Sigmoid colon (tissue), 6 donors: ENCODE measurements at regions not wholly inside any gene's neighbourhood (a gene's known extent, or its start where the extent isn't known, plus 50 kb on each side); places are given as distances from the start of the nearest gene placed in this dataset.

Source experiments
- DNase-seq: peaks from one replicate; pipeline ENCODE4 v3.0.0-alpha.2; 2019
- H3K27ac ChIP-seq, 4 donors: fragments of 200-600 bp; sonication (generic); one replicate each; pipeline ENCODE4 v1.5.1; 2016 to 2019; ENCODE audit warnings: mild to moderate bottlenecking in 1 of 4
- H3K27me3 ChIP-seq, 3 donors: fragments of 200-600 bp; sonication (generic); one replicate each; pipeline ENCODE4 v1.5.1; 2019; ENCODE audit warnings: mild to moderate bottlenecking in 1 of 3
- H3K36me3 ChIP-seq, 4 donors: fragments of 200-600 bp; sonication (generic); one replicate each; pipeline ENCODE4 v1.5.1; 2016 to 2019
- H3K4me1 ChIP-seq, 4 donors: fragments of 200-600 bp; sonication (generic); one replicate each; pipeline ENCODE4 v1.5.1; 2017 to 2019
- H3K4me3 ChIP-seq, 4 donors: fragments of 200-600 bp; sonication (generic); one replicate each; pipeline ENCODE4 v1.5.1; 2017 to 2019; ENCODE audit warnings: mild to moderate bottlenecking in 2 of 4, moderate library complexity in 1 of 4
- H3K9me3 ChIP-seq, 4 donors: fragments of 200-600 bp in 3 of 4; sonication (generic) in 3 of 4; one replicate each; pipeline versions ENCODE4 v1.5.1 to v1.6.1; 2013 to 2019
- CTCF ChIP-seq, 4 experiments: fragments of 450-650 bp in 3 of 4; fragments of 200-600 bp in 1 of 4; IDR thresholded peaks; one replicate each; pipeline ENCODE4 v1.5.1; 2016 to 2019; ENCODE audit warnings: antibody characterized with exemption in 4 of 4, mild to moderate bottlenecking in 3 of 4, moderate library complexity in 2 of 4
- EP300 ChIP-seq, 4 donors: sonication (generic); formaldehyde crosslinking; IDR thresholded peaks; one replicate each; pipeline ENCODE4 v1.6.1; 2017; ENCODE audit warnings: antibody characterized with exemption in 4 of 4
- POLR2A ChIP-seq, 2 donors: fragments of 450-650 bp; IDR thresholded peaks; one replicate each; pipeline ENCODE4 v1.6.1; 2016; ENCODE audit warnings: antibody characterized with exemption in 2 of 2, mild to moderate bottlenecking in 2 of 2, moderate library complexity in 2 of 2
- POLR2AphosphoS5 ChIP-seq, 4 donors: sonication (generic); formaldehyde crosslinking; IDR thresholded peaks; one replicate each; pipeline ENCODE4 v1.6.1; 2017; ENCODE audit warnings: antibody characterized with exemption in 4 of 4
- WGBS, 2 donors: extraction: QIAGEN DNeasy Blood & Tissue Kit; methylation state at CpG; one replicate each; pipeline ENCODE4 v1.1.7; 2013; 5-methylcytosine and 5-hydroxymethylcytosine counted together
- intact Hi-C: fragments of 100-400 bp; cut with DNase I; formaldehyde crosslinking; loops from one replicate; pipeline ENCODE4 v1.15.1; 2023
- donor health status: healthy with polysubstance abuse.
- donor health status: healthy.

GRCh38 chr10:131419797-131420196 is 108.3 kb upstream of the TCERG1L start:
- DNase-seq, result no peak
- TF ChIP-seq POLR2AphosphoS5 (IDR thresholded peaks at IDR 0.05) (no peak), EP300 (IDR thresholded peaks at IDR 0.05) (no peak), POLR2A (IDR thresholded peaks at IDR 0.05) (no peak)
- no peaks in the 10 kb centered on the region for H3K36me3 ChIP-seq
- no peak overlapping the region for H3K4me3 ChIP-seq
- peaks cover 0 to 6% (median 0%) of the 10 kb centered on the region in 4 donors for H3K9me3 ChIP-seq
- no peak overlapping the region for H3K27ac ChIP-seq
- WGBS, 2 donors, result 90 to 93% methylated on average over 22 of the region's 22 CpGs
- intact Hi-C loops, result no loop called here
- H3K4me1 ChIP-seq, result no peaks in the 10 kb centered on the region
- peaks cover 0 to 10% (median 0%) of the 10 kb centered on the region in 3 donors for H3K27me3 ChIP-seq

GRCh38 chr10:131420867-131421266 is 109.3 kb upstream of the TCERG1L start:
- H3K27ac ChIP-seq, result no peak overlapping the region
- H3K36me3 ChIP-seq, result no peaks in the 10 kb centered on the region
- DNase-seq, result no peak
- intact Hi-C loops, result no loop called here
- H3K9me3 ChIP-seq, result peaks cover 0 to 6% (median 0%) of the 10 kb centered on the region in 4 donors
- no peak overlapping the region for H3K4me3 ChIP-seq
- WGBS, 2 donors, result 85 to 94% methylated on average over 1 of the region's 1 CpG
- no peaks in the 10 kb centered on the region for H3K4me1 ChIP-seq
- no peak for TF ChIP-seq POLR2A (IDR thresholded peaks at IDR 0.05)
- TF ChIP-seq CTCF (IDR thresholded peaks at IDR 0.05), result no peak
- no peak for TF ChIP-seq EP300 (IDR thresholded peaks at IDR 0.05)
- no peak for TF ChIP-seq POLR2AphosphoS5 (IDR thresholded peaks at IDR 0.05)
- H3K27me3 ChIP-seq, result peaks cover 0 to 10% (median 0%) of the 10 kb centered on the region in 3 donors

- no peak for TF ChIP-seq CTCF (IDR thresholded peaks at IDR 0.05)
- TF ChIP-seq EP300 (IDR thresholded peaks at IDR 0.05), result no peak
- TF ChIP-seq POLR2AphosphoS5 (IDR thresholded peaks at IDR 0.05), result no peak
- TF ChIP-seq POLR2A (IDR thresholded peaks at IDR 0.05), result no peak
- Histone ChIP-seq H3K9me3 (peaks cover 0 to 5% (median 0%) of the 10 kb centered on the region in 4 donors), H3K4me1 (peaks cover 0 to 5% (median under 1%) of the 10 kb centered on the region in 4 donors), H3K4me3 (no peak overlapping the region), H3K27me3 (peaks cover 0 to 10% (median 0%) of the 10 kb centered on the region in 3 donors), H3K27ac (no peak overlapping the region), H3K36me3 (no peaks in the 10 kb centered on the region)
- intact Hi-C loops, result no loop called here
- DNase-seq, result no peak
- 80 to 89% methylated on average over 5 of the region's 5 CpGs for WGBS, 2 donors
Observed at GRCh38 chr10:131421381-131421780, 109.9 kb upstream of the TCERG1L start.

- no peak for TF ChIP-seq EP300 (IDR thresholded peaks at IDR 0.05)
- TF ChIP-seq POLR2AphosphoS5 (IDR thresholded peaks at IDR 0.05), result no peak
- TF ChIP-seq POLR2A (IDR thresholded peaks at IDR 0.05), result no peak
- no peak for TF ChIP-seq CTCF (IDR thresholded peaks at IDR 0.05)
- intact Hi-C loops, result no loop called here
- Histone ChIP-seq H3K27ac (no peak overlapping the region), H3K9me3 (no peaks in the 10 kb centered on the region), H3K4me3 (no peak overlapping the region), H3K4me1 (peaks cover 0 to 15% (median 6%) of the 10 kb centered on the region in 4 donors), H3K36me3 (no peaks in the 10 kb centered on the region), H3K27me3 (peaks cover 0 to 10% (median 0%) of the 10 kb centered on the region in 3 donors)
- 88 to 91% methylated on average over 10 of the region's 10 CpGs for WGBS, 2 donors
- no peak for DNase-seq
Observed at GRCh38 chr10:131422731-131423130, 111.2 kb upstream of the TCERG1L start.

- no peak for TF ChIP-seq POLR2A (IDR thresholded peaks at IDR 0.05)
- TF ChIP-seq POLR2AphosphoS5 (IDR thresholded peaks at IDR 0.05), result no peak
- TF ChIP-seq CTCF (IDR thresholded peaks at IDR 0.05), result no peak
- TF ChIP-seq EP300 (IDR thresholded peaks at IDR 0.05), result no peak
- Histone ChIP-seq H3K27ac (no peak overlapping the region), H3K36me3 (no peaks in the 10 kb centered on the region), H3K4me3 (no peak overlapping the region), H3K27me3 (peaks cover 0 to 10% (median 0%) of the 10 kb centered on the region in 3 donors), H3K4me1 (peaks cover 0 to 15% (median 6%) of the 10 kb centered on the region in 4 donors), H3K9me3 (peaks cover 0 to 1% (median 0%) of the 10 kb centered on the region in 4 donors)
- intact Hi-C loops, result no loop called here
- DNase-seq, result no peak
- WGBS, 2 donors, result 69 to 77% methylated on average over 6 of the region's 6 CpGs
Observed at GRCh38 chr10:131424053-131424452, 112.5 kb upstream of the TCERG1L start.
